ENCODE measurements at regions not wholly inside any gene's neighbourhood (a gene's known extent, or its start where the extent isn't known, plus 50 kb on each side); places are given as distances from the start of the nearest gene placed in this dataset.
"Not testable (repeated sequence)": the region's sequence is repeated elsewhere in the genome, so short reads cannot be mapped to it uniquely, and the experiment has no call there.

- 88 to 95% (median 90%) methylated on average over 4 of the region's 4 CpGs for WGBS, 3 donors
- no peak overlapping the region for H3K27ac ChIP-seq (ENCODE audit: low read depth, low read length)
Observed at GRCh38 chr5:91315701-91316100, 67.4 kb downstream of the ARRDC3 start.

GRCh38 chr5:91313757-91314673 is 69.1 kb downstream of the ARRDC3 start:
- H3K27ac ChIP-seq (ENCODE audit: low read depth, low read length): peak overlapping the region; percentile 80
- 44 to 56% (median 50%) methylated on average over 9 of the region's 9 CpGs for WGBS, 3 donors

GRCh38 chr5:91312698-91313097 is 70.4 kb downstream of the ARRDC3 start:
- 59 to 79% (median 73%) methylated on average over 1 of the region's 1 CpG for WGBS, 3 donors
- no peak overlapping the region for H3K27ac ChIP-seq (ENCODE audit: low read depth, low read length)

- peak overlapping the region; percentile 96 for H3K27ac ChIP-seq (ENCODE audit: low read depth, low read length)
- 9 to 36% (median 10%) methylated on average over 11 of the region's 11 CpGs for WGBS, 3 donors
Observed at GRCh38 chr5:91311697-91312501, 71.2 kb downstream of the ARRDC3 start.

GRCh38 chr5:91311168-91311696 is 71.9 kb downstream of the ARRDC3 start:
- WGBS, 3 donors: 67 to 76% (median 72%) methylated on average over 5 of the region's 5 CpGs
- peak overlapping the region; percentile 96 for H3K27ac ChIP-seq (ENCODE audit: low read depth, low read length)

- H3K27ac ChIP-seq (ENCODE audit: low read depth, low read length): not testable (repeated sequence)
- 83 to 93% (median 87%) methylated on average over 5 of the region's 5 CpGs for WGBS, 3 donors
Observed at GRCh38 chr5:91308157-91308556, 75.0 kb downstream of the ARRDC3 start.

- WGBS, 3 donors: 69 to 80% (median 69%) methylated on average over 4 of the region's 4 CpGs
- H3K27ac ChIP-seq (ENCODE audit: low read depth, low read length): no peak overlapping the region
Observed at GRCh38 chr5:91307048-91307447, 76.1 kb downstream of the ARRDC3 start.

- H3K27ac ChIP-seq (ENCODE audit: low read depth, low read length): peak overlapping the region; percentile 38
- 56 to 71% (median 69%) methylated on average over 3 of the region's 3 CpGs for WGBS, 3 donors
Observed at GRCh38 chr5:91306497-91306896, 76.6 kb downstream of the ARRDC3 start.

- H3K27ac ChIP-seq (ENCODE audit: low read depth, low read length): no peak overlapping the region
Observed at GRCh38 chr5:91305640-91306039, 77.5 kb downstream of the ARRDC3 start.

- not testable (repeated sequence) for H3K27ac ChIP-seq (ENCODE audit: low read depth, low read length)
- WGBS, 3 donors: 83 to 96% (median 86%) methylated on average over 4 of the region's 4 CpGs
Observed at GRCh38 chr5:91304015-91304414, 79.1 kb downstream of the ARRDC3 start.

- no peak overlapping the region for H3K27ac ChIP-seq (ENCODE audit: low read depth, low read length)
- 63 to 83% (median 82%) methylated on average over 1 of the region's 1 CpG for WGBS, 3 donors
Observed at GRCh38 chr5:91302958-91303357, 80.2 kb downstream of the ARRDC3 start.

GRCh38 chr5:91302305-91302704 is 80.8 kb downstream of the ARRDC3 start:
- no peak overlapping the region for H3K27ac ChIP-seq (ENCODE audit: low read depth, low read length)
- 85 to 90% (median 88%) methylated on average over 4 of the region's 4 CpGs for WGBS, 3 donors

GRCh38 chr5:91301106-91301846 is 81.8 kb downstream of the ARRDC3 start:
- WGBS, 3 donors: 77 to 90% (median 84%) methylated on average over 5 of the region's 5 CpGs
- H3K27ac ChIP-seq (ENCODE audit: low read depth, low read length): no peak overlapping the region

GRCh38 chr5:91297994-91298393 is 85.1 kb downstream of the ARRDC3 start:
- WGBS, 3 donors: 87 to 97% (median 94%) methylated on average over 2 of the region's 2 CpGs
- no peak overlapping the region for H3K27ac ChIP-seq (ENCODE audit: low read depth, low read length)

GRCh38 chr5:91296674-91297143 is 86.4 kb downstream of the ARRDC3 start:
- 49 to 76% (median 67%) methylated on average over 2 of the region's 2 CpGs for WGBS, 3 donors
- H3K27ac ChIP-seq (ENCODE audit: low read depth, low read length): no peak overlapping the region

- 76 to 93% (median 90%) methylated on average over 9 of the region's 9 CpGs for WGBS, 3 donors
- H3K27ac ChIP-seq (ENCODE audit: low read depth, low read length): not testable (repeated sequence)
Observed at GRCh38 chr5:91296102-91296501, 87.0 kb downstream of the ARRDC3 start.

- H3K27ac ChIP-seq (ENCODE audit: low read depth, low read length): no peak overlapping the region
Observed at GRCh38 chr5:91293131-91293530, 90.0 kb downstream of the ARRDC3 start.
